ENCODE measurements at regions not wholly inside any gene's neighbourhood (a gene's known extent, or its start where the extent isn't known, plus 50 kb on each side); places are given as distances from the start of the nearest gene placed in this dataset.

- TF ChIP-seq EZH2phosphoT487 (IDR thresholded peaks at IDR 0.05; ENCODE audit: insufficient read depth, low read depth) (no peak), EZH2 (IDR thresholded peaks at IDR 0.05; ENCODE audit: insufficient read depth, poor library complexity, severe bottlenecking) (no peak)
Measured at GRCh38 chr18:64893349-64893748, 744.5 kb upstream of the LINC00305 start.

All from GM23248 (cell line).